Pancreas (tissue), 10 donors: ENCODE measurements at regions not wholly inside any gene's neighbourhood (a gene's known extent, or its start where the extent isn't known, plus 50 kb on each side); places are given as distances from the start of the nearest gene placed in this dataset.

ENCODE experiments used
- ATAC-seq, 4 donors: fragments of 200-7000 bp; cut with Tn5 transposase; one replicate each; pipeline versions ENCODE4 v1.8.0 to v1.9.1; 2020; ENCODE audit warnings: mild to moderate bottlenecking in 4 of 4, moderate library complexity in 4 of 4
- DNase-seq, 6 donors: peaks; one replicate each; pipeline ENCODE4 v3.0.0-alpha.2; 2020
- FAIRE-seq: peaks from 2 replicates; lab custom pipeline; 2012; peaks lifted over from hg19 to GRCh38; lab: Jason Lieb, UNC
- H3K27ac ChIP-seq, 4 donors: fragments of 200-600 bp; sonication (generic); 1 replicate in 3 of 4; 2 replicates in 1 of 4; pipeline versions ENCODE4 v1.5.0 to v1.8.0; 2020
- H3K27me3 ChIP-seq, 4 donors: fragments of 200-600 bp; one replicate each; pipeline ENCODE4 v1.8.0; 2021
- H3K36me3 ChIP-seq, 3 donors: fragments of 200-600 bp; sonication (generic) in 1 of 3; one replicate each; pipeline versions ENCODE4 v1.5.0 to v1.8.0; 2020 to 2021
- H3K4me1 ChIP-seq, 3 donors: fragments of 200-600 bp; one replicate each; pipeline ENCODE4 v1.8.0; 2021
- H3K4me3 ChIP-seq, 4 donors: fragments of 200-600 bp; sonication (generic) in 2 of 4; one replicate each; pipeline versions ENCODE4 v1.5.0 to v1.8.0; 2020 to 2021
- H3K9me3 ChIP-seq, 4 donors: fragments of 200-600 bp; one replicate each; pipeline ENCODE4 v1.8.0; 2021
- WGBS, 2 donors: extraction: QIAGEN DNeasy Blood & Tissue Kit; methylation state at CpG; one replicate each; pipeline ENCODE4 v1.1.7; 2013; 5-methylcytosine and 5-hydroxymethylcytosine counted together
- intact Hi-C, 3 donors: fragments of 100-400 bp; cut with DNase I; formaldehyde crosslinking; loops; one replicate each; pipeline versions ENCODE4 v1.11.1 to v1.14.2; 2022
- TF ChIP-seq, protein P1 (sequence below), 4 donors: fragments of 200-600 bp; sonication (generic) in 3 of 4; IDR thresholded peaks; one replicate each; pipeline versions ENCODE4 v1.5.0 to v1.8.0; 2021; ENCODE audit warnings: antibody characterized with exemption in 4 of 4
- donor health status: healthy with polysubstance abuse.
- donor health status: DM: no; HTN: no; CAD: no; lungs with moderate emphysema.
- donor health status: DM: no; HTN: no; CAD: no.
- donor health status: control.
- donor health status: control.
- donor health status: Bipolar disorder and iron deficiency.
- donor health status: DM: yes; HTN: yes; CAD: no.
- donor health status: DM: no; HTN: no; CAD: no.
- donor health status: DM: no; HTN: no; CAD: no.
- donor health status: DM: yes; HTN: yes; CAD: no.

- no peaks in the 10 kb centered on the region for H3K36me3 ChIP-seq
- H3K27ac ChIP-seq = no peak overlapping the region
- TF ChIP-seq, protein P1, sequence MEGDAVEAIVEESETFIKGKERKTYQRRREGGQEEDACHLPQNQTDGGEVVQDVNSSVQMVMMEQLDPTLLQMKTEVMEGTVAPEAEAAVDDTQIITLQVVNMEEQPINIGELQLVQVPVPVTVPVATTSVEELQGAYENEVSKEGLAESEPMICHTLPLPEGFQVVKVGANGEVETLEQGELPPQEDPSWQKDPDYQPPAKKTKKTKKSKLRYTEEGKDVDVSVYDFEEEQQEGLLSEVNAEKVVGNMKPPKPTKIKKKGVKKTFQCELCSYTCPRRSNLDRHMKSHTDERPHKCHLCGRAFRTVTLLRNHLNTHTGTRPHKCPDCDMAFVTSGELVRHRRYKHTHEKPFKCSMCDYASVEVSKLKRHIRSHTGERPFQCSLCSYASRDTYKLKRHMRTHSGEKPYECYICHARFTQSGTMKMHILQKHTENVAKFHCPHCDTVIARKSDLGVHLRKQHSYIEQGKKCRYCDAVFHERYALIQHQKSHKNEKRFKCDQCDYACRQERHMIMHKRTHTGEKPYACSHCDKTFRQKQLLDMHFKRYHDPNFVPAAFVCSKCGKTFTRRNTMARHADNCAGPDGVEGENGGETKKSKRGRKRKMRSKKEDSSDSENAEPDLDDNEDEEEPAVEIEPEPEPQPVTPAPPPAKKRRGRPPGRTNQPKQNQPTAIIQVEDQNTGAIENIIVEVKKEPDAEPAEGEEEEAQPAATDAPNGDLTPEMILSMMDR (IDR thresholded peaks at IDR 0.05) = no peak
- no peaks in the 10 kb centered on the region for H3K27me3 ChIP-seq
- DNase-seq (peak in 2 of 6 donors; percentile 21 to 38), ATAC-seq (no peak), FAIRE-seq (no peak)
- H3K4me1 ChIP-seq = no peaks in the 10 kb centered on the region
- intact Hi-C loops = no loop called here
- no peak overlapping the region for H3K4me3 ChIP-seq
- WGBS, 2 donors = 72 to 76% methylated on average over 9 of the region's 9 CpGs
- no peaks in the 10 kb centered on the region for H3K9me3 ChIP-seq
These were observed 110.2 kb downstream of the TPRA1 start for GRCh38 chr3:127480196-127480954.

- TF ChIP-seq, protein P1 (IDR thresholded peaks at IDR 0.05) = no peak
- H3K9me3 ChIP-seq = no peaks in the 10 kb centered on the region
- intact Hi-C loops = no loop called here
- DNase-seq = peak in 2 of 6 donors; percentile 35 to 42
- no peak overlapping the region for H3K27ac ChIP-seq
- ATAC-seq = no peak
- H3K4me3 ChIP-seq = no peak overlapping the region
- no peak for FAIRE-seq
- no peaks in the 10 kb centered on the region for H3K36me3 ChIP-seq
- H3K27me3 ChIP-seq = no peaks in the 10 kb centered on the region
- 63 to 66% methylated on average over 12 of the region's 12 CpGs for WGBS, 2 donors
- H3K4me1 ChIP-seq = no peaks in the 10 kb centered on the region
These were observed 111.1 kb downstream of the TPRA1 start for GRCh38 chr3:127479449-127479848.

GRCh38 chr3:127478922-127479321 is 111.6 kb downstream of the TPRA1 start:
- FAIRE-seq (no peak), DNase-seq (peak in 2 of 6 donors; percentile 9 to 11), ATAC-seq (no peak)
- Histone ChIP-seq H3K36me3 (no peaks in the 10 kb centered on the region), H3K4me1 (no peaks in the 10 kb centered on the region), H3K4me3 (no peak overlapping the region), H3K27me3 (no peaks in the 10 kb centered on the region), H3K9me3 (no peaks in the 10 kb centered on the region), H3K27ac (no peak overlapping the region)
- TF ChIP-seq, protein P1 (IDR thresholded peaks at IDR 0.05) = no peak
- 82 to 83% methylated on average over 7 of the region's 7 CpGs for WGBS, 2 donors
- intact Hi-C loops = no loop called here

DNA sequence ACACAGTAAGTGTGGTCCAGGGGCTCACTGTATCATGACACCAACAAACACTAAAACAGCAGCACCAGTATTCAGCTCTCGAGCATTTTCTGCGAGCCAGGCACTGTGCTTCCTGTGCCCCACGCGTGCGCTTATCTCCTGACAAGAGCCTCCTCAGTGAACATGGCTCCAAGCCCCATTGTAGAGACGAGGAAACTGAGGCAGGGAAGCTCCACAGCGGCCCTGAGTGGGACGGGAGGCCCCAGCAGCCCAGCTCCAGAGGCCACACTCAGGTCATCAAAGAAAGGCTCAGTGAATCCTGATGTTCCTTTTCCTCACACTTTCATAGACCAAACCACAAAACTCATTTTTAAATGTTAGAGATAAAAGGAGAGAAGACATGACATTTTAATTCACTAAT is 113.1 kb downstream of the TPRA1 start:
- ATAC-seq (no peak), FAIRE-seq (no peak), DNase-seq (peak in 2 of 6 donors; percentile 3 to 15)
- intact Hi-C loops = no loop called here
- H3K27me3 ChIP-seq = no peaks in the 10 kb centered on the region
- WGBS, 2 donors = 71 to 78% methylated on average over 8 of the region's 8 CpGs
- H3K36me3 ChIP-seq = no peaks in the 10 kb centered on the region
- H3K4me1 ChIP-seq = no peaks in the 10 kb centered on the region
- TF ChIP-seq, protein P1 (IDR thresholded peaks at IDR 0.05) = no peak
- no peak overlapping the region for H3K27ac ChIP-seq
- no peaks in the 10 kb centered on the region for H3K9me3 ChIP-seq
- no peak overlapping the region for H3K4me3 ChIP-seq

DNA sequence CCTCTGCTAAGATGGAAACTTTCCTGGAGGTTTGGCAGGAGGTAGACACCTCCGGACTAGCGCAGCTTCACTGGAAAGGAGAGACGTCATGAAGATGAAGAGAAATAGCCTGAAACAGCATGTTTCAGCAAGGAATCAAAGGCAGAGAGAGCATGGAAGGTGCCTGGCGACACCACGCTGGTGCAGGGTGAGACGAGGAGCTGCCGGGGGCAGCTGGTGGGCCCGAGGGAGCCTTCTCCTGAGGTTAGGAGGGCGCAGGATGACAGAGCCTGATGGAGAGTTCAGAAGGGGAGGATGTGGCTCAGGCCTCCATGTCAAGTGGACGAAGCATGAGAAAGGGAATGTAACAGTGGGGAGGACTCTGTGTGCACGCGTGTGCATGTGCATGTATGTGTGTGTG is 113.6 kb downstream of the TPRA1 start:
- no peak overlapping the region for H3K27ac ChIP-seq
- H3K4me3 ChIP-seq = no peak overlapping the region
- H3K36me3 ChIP-seq = no peaks in the 10 kb centered on the region
- no peaks in the 10 kb centered on the region for H3K27me3 ChIP-seq
- DNase-seq (peak in 1 of 6 donors; percentile 15), ATAC-seq (no peak), FAIRE-seq (no peak)
- intact Hi-C loops = no loop called here
- TF ChIP-seq, protein P1 (IDR thresholded peaks at IDR 0.05) = no peak
- no peaks in the 10 kb centered on the region for H3K4me1 ChIP-seq
- WGBS, 2 donors = 70 to 72% methylated on average over 12 of the region's 12 CpGs
- no peaks in the 10 kb centered on the region for H3K9me3 ChIP-seq
